Neural crest cell (in vitro differentiated cells): ENCODE measurements at regions not wholly inside any gene's neighbourhood (a gene's known extent, or its start where the extent isn't known, plus 50 kb on each side); places are given as distances from the start of the nearest gene placed in this dataset.

ENCODE experiments used
- DNase-seq: peaks from one replicate; pipeline ENCODE4 v3.0.0; 2021; ENCODE audit warnings: low read depth, mixed read lengths, low spot score
- H3K27ac Mint-ChIP-seq: one replicate; pipeline ENCODE4 v1.8.0; 2021; ENCODE audit warnings: mild to moderate bottlenecking, mixed read lengths; ENCODE audit not compliant: unreplicated experiment
- H3K27me3 Mint-ChIP-seq: 2 replicates; pipeline ENCODE4 v1.8.0; 2021; ENCODE audit warnings: low read depth, mild to moderate bottlenecking, mixed read lengths
- H3K36me3 Mint-ChIP-seq: 2 replicates; pipeline ENCODE4 v1.8.0; 2021; ENCODE audit warnings: low read depth, mild to moderate bottlenecking, mixed read lengths
- H3K4me1 Mint-ChIP-seq: 2 replicates; pipeline ENCODE4 v1.8.0; 2021; ENCODE audit warnings: mixed read lengths
- H3K4me3 Mint-ChIP-seq: one replicate; pipeline ENCODE4 v1.8.0; 2021; ENCODE audit warnings: mild to moderate bottlenecking, mixed read lengths
- H3K9me3 Mint-ChIP-seq: 2 replicates; pipeline ENCODE4 v1.8.0; 2021; ENCODE audit warnings: mixed read lengths
- TF ChIP-seq, protein P1 (sequence below): fragments of 200-600 bp; sonication (generic); conservative IDR thresholded peaks from 2 replicates; pipeline ENCODE4 v1.5.0; 2021; ENCODE audit warnings: antibody characterized with exemption, mild to moderate bottlenecking

DNA sequence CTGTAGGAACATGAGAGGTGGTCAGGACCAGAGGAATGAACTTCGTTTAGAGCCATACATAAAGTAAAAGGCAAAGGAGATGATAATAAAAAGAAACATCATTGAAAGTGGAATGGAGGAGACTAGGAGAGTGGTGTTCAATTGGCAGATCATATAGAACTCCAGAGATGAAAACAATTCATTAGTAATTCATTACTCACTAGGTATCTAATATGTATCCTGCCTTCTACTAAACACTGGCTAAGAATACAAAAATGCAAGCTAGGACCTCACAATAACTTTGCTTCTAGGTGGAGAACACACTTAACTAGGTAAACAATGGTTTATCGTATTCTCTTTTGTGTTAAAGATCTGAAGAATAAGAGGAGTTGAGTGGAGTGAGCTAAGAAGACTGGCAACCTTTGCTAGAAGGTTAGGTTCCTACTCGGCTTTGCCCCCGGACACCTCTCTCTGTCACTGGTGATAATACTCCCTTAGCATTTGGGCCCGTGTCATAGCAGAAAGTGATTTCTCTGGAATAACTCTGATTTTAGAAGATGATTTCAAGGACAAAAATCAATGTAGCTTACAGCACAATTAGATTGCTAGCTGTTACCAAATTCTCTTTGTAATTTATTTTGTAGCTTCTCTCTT is 88.6 kb upstream of the IFNE start:
- peaks cover 3% of the 10 kb centered on the region for H3K4me1 Mint-ChIP-seq

DNA sequence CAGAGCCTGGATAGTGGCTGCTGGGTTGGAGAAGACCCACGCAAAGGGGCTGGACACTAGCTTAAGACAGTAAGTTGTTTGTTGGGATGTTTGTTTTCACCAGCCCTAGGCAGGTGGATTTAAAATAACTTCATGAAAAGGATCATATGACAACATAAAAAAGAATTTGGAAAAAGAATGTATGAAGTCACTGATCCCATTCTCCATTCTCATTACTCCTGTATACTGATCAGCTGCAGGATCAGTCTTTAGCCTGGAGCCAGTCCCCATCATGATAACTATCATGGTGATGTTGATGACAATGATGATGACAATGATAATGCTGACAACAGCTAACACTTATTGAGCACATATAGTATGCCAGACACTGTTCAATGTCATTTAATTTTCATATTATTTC is 92.1 kb upstream of the IFNE start:
- Mint-ChIP-seq H3K27me3 (no peaks in the 10 kb centered on the region), H3K9me3 (no peaks in the 10 kb centered on the region), H3K4me1 (peaks cover 23% of the 10 kb centered on the region), H3K27ac (no peak overlapping the region), H3K4me3 (no peak overlapping the region), H3K36me3 (no peaks in the 10 kb centered on the region)
- DNase-seq = no peak
- TF ChIP-seq, protein P1, sequence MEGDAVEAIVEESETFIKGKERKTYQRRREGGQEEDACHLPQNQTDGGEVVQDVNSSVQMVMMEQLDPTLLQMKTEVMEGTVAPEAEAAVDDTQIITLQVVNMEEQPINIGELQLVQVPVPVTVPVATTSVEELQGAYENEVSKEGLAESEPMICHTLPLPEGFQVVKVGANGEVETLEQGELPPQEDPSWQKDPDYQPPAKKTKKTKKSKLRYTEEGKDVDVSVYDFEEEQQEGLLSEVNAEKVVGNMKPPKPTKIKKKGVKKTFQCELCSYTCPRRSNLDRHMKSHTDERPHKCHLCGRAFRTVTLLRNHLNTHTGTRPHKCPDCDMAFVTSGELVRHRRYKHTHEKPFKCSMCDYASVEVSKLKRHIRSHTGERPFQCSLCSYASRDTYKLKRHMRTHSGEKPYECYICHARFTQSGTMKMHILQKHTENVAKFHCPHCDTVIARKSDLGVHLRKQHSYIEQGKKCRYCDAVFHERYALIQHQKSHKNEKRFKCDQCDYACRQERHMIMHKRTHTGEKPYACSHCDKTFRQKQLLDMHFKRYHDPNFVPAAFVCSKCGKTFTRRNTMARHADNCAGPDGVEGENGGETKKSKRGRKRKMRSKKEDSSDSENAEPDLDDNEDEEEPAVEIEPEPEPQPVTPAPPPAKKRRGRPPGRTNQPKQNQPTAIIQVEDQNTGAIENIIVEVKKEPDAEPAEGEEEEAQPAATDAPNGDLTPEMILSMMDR = no peak

More for the DNA sequence above, 88.6 kb upstream of the IFNE start:
- Mint-ChIP-seq H3K36me3 (no peaks in the 10 kb centered on the region), H3K27me3 (peaks cover 10% of the 10 kb centered on the region), H3K27ac (no peak overlapping the region), H3K4me3 (no peak overlapping the region), H3K9me3 (no peaks in the 10 kb centered on the region)
- no peak for DNase-seq
- TF ChIP-seq, protein P1 = no peak

DNA sequence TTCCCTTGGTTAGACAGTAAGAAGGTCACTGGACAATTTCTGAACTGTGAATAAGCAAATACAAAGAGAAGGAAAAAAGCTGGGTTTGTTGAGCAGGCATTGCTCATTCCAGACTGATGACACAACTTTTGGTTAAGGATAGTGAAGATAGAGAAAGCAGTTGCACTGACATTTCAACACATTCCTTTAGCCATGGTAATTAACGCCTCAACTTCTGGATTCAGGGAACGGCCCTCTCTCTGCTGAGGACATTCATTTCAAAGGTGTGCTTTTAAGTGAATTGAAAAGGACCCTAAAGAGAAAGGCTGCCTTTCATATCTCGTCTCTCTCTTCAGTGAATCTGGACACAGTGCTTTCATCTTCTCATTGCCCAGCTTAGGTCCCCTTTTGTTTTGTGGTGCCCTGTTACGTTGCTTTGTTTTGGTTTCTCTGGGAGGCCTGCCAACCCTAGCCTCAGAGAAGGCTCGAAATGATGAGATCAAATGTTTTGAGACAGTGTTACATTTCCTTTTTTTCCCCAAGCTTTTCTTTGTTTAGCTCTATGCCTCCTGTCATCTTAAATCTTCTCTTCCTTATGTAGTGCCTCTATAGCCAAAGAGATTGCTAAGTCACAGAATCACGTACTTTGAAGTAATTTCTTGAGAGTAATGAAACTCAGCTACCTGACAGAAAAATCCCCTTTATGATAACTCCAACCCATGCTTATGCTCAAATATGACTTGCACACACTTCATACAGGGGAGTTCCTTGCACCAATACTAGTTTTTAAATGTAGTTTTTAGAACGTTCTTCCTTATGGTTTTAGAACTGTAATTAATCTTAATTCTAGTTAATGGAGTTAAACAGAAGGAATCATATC is 94.4 kb upstream of the IFNE start:
- DNase-seq = no peak
- peak overlapping the region; percentile 51 for H3K4me3 Mint-ChIP-seq
- peaks cover 23% of the 10 kb centered on the region for H3K4me1 Mint-ChIP-seq
- H3K36me3 Mint-ChIP-seq = no peaks in the 10 kb centered on the region
- H3K9me3 Mint-ChIP-seq = no peaks in the 10 kb centered on the region
- H3K27ac Mint-ChIP-seq = peak overlapping the region; percentile 79
- H3K27me3 Mint-ChIP-seq = no peaks in the 10 kb centered on the region
- TF ChIP-seq, protein P1 = no peak

DNA sequence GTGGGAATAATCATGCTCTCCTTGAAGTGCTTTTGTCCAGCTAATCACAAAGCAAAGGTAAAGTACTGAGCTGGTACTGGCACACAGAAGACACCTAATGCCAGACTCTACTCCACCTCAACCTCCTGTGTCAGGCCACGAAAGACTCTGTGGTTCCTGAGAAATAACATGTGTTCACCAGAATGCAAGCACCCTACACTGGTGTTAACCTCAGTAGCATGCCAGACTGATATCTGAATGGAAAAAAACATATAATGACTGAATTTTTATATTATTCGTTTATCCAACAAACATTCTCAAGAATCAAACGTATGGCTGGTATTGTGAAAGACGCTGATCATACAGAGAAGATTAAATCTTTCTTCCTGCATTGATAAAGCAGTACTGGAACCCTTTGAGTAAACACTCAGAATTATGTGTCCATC is 97.1 kb upstream of the IFNE start:
- Mint-ChIP-seq H3K27me3 (no peaks in the 10 kb centered on the region), H3K9me3 (no peaks in the 10 kb centered on the region), H3K4me1 (peaks cover 23% of the 10 kb centered on the region), H3K4me3 (no peak overlapping the region), H3K36me3 (no peaks in the 10 kb centered on the region), H3K27ac (no peak overlapping the region)
- TF ChIP-seq, protein P1 = no peak
- DNase-seq = no peak

DNA sequence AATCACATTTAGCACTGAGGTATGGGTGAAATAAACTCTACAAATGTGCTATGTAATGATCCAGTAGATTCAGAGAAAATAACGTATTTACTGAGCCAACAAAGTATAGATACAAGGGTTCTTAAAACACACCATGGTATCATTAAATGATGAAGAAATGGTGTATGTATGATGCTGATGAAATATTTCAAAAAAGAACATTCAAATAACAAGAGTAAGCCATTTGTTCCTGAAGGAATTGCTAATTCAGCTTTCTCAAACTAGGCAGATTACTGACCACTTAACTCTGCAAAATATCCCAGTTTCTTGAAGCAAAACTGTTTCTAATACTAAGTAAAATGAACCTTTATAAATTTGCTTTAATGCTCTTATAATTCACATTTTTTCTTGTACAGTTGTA is 97.6 kb upstream of the IFNE start:
- H3K36me3 Mint-ChIP-seq = no peaks in the 10 kb centered on the region
- DNase-seq = no peak
- H3K27ac Mint-ChIP-seq = no peak overlapping the region
- H3K4me3 Mint-ChIP-seq = no peak overlapping the region
- H3K4me1 Mint-ChIP-seq = peaks cover 23% of the 10 kb centered on the region
- TF ChIP-seq, protein P1 = no peak
- H3K27me3 Mint-ChIP-seq = no peaks in the 10 kb centered on the region
- H3K9me3 Mint-ChIP-seq = no peaks in the 10 kb centered on the region
